ENCODE measurements at regions not wholly inside any gene's neighbourhood (a gene's known extent, or its start where the extent isn't known, plus 50 kb on each side); places are given as distances from the start of the nearest gene placed in this dataset.

- TF ChIP-seq, protein P1, sequence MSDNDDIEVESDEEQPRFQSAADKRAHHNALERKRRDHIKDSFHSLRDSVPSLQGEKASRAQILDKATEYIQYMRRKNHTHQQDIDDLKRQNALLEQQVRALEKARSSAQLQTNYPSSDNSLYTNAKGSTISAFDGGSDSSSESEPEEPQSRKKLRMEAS (CRISPR knock-in tag; IDR thresholded peaks at IDR 0.05): no peak
- no peak for TF ChIP-seq STAT6 (CRISPR knock-in tag; conservative IDR thresholded peaks at IDR 0.05; ENCODE audit: low read depth)
- TF ChIP-seq TCF7 (CRISPR knock-in tag; IDR thresholded peaks at IDR 0.05; ENCODE audit: low read depth): no peak
- no peak for TF ChIP-seq ZNF317 (CRISPR knock-in tag; IDR thresholded peaks at IDR 0.05; ENCODE audit: borderline replicate concordance, low read depth)
Measured at GRCh38 chr9:95710446-95710845, 165.0 kb upstream of the ERCC6L2 start (continued).

DNA sequence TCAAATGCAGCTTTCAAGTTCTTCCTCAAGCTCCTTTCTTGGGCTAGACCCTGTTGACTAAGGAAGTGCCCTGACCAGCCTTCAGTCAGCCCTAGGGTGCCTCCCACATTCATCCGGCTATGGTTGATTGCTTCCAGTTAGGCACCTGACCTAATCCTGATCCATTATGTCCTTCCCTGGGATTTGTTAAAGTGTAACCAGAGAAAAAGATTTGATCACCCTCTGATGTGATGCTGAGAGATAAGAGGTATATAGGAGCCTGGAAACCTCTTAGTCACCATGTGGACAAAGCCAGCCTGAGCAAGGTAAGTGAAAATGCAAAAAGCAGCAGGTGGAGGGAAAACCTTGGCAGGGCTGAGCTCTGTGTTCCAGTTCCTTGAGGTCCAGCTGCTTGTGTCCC, 178.8 kb upstream of the ERCC6L2 start:
- ATAC-seq: no peak
- H3K4me1 Mint-ChIP-seq: peaks cover 12% of the 10 kb centered on the region
- CTCF ChIA-PET: interaction anchor here (1.5 kb wide), 1 partner anchor 40 kb away, joined by 4 read pairs; no protein-coding TSS in a partner anchor

More for the DNA sequence above, 178.8 kb upstream of the ERCC6L2 start:
- Mint-ChIP-seq H3K27ac (no peak overlapping the region), H3K4me3 (no peak overlapping the region), H3K36me3 (peaks cover 11% of the 10 kb centered on the region; the same call in 1 of the 2 replicates), H3K9me3 (peaks cover 28% of the 10 kb centered on the region), H3K27me3 (ENCODE audit: low read depth) (peaks cover 6% of the 10 kb centered on the region; the same call in 1 of the 2 replicates)
- no peak for TF ChIP-seq ZNF423 (CRISPR knock-in tag; IDR thresholded peaks at IDR 0.05)
- no peak for TF ChIP-seq RORB (CRISPR knock-in tag; IDR thresholded peaks at IDR 0.05)
- TF ChIP-seq ZNF121 (CRISPR knock-in tag; IDR thresholded peaks at IDR 0.05): no peak
- no peak for TF ChIP-seq FOXP1 (CRISPR knock-in tag; IDR thresholded peaks at IDR 0.05; ENCODE audit: borderline replicate concordance)
- TF ChIP-seq, protein P2, sequence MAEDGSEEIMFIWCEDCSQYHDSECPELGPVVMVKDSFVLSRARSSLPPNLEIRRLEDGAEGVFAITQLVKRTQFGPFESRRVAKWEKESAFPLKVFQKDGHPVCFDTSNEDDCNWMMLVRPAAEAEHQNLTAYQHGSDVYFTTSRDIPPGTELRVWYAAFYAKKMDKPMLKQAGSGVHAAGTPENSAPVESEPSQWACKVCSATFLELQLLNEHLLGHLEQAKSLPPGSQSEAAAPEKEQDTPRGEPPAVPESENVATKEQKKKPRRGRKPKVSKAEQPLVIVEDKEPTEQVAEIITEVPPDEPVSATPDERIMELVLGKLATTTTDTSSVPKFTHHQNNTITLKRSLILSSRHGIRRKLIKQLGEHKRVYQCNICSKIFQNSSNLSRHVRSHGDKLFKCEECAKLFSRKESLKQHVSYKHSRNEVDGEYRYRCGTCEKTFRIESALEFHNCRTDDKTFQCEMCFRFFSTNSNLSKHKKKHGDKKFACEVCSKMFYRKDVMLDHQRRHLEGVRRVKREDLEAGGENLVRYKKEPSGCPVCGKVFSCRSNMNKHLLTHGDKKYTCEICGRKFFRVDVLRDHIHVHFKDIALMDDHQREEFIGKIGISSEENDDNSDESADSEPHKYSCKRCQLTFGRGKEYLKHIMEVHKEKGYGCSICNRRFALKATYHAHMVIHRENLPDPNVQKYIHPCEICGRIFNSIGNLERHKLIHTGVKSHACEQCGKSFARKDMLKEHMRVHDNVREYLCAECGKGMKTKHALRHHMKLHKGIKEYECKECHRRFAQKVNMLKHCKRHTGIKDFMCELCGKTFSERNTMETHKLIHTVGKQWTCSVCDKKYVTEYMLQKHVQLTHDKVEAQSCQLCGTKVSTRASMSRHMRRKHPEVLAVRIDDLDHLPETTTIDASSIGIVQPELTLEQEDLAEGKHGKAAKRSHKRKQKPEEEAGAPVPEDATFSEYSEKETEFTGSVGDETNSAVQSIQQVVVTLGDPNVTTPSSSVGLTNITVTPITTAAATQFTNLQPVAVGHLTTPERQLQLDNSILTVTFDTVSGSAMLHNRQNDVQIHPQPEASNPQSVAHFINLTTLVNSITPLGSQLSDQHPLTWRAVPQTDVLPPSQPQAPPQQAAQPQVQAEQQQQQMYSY (CRISPR knock-in tag; IDR thresholded peaks at IDR 0.05): no peak
- TF ChIP-seq EMX1 (CRISPR knock-in tag; IDR thresholded peaks at IDR 0.05): no peak
- no peak for TF ChIP-seq ARID4B (CRISPR knock-in tag; IDR thresholded peaks at IDR 0.05; ENCODE audit: borderline replicate concordance)
- TF ChIP-seq, protein P3, sequence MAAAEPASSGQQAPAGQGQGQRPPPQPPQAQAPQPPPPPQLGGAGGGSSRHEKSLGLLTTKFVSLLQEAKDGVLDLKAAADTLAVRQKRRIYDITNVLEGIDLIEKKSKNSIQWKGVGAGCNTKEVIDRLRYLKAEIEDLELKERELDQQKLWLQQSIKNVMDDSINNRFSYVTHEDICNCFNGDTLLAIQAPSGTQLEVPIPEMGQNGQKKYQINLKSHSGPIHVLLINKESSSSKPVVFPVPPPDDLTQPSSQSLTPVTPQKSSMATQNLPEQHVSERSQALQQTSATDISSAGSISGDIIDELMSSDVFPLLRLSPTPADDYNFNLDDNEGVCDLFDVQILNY (CRISPR knock-in tag; IDR thresholded peaks at IDR 0.05): no peak
- no peak for TF ChIP-seq FOXK1 (CRISPR knock-in tag; IDR thresholded peaks at IDR 0.05)
- TF ChIP-seq, protein P4, sequence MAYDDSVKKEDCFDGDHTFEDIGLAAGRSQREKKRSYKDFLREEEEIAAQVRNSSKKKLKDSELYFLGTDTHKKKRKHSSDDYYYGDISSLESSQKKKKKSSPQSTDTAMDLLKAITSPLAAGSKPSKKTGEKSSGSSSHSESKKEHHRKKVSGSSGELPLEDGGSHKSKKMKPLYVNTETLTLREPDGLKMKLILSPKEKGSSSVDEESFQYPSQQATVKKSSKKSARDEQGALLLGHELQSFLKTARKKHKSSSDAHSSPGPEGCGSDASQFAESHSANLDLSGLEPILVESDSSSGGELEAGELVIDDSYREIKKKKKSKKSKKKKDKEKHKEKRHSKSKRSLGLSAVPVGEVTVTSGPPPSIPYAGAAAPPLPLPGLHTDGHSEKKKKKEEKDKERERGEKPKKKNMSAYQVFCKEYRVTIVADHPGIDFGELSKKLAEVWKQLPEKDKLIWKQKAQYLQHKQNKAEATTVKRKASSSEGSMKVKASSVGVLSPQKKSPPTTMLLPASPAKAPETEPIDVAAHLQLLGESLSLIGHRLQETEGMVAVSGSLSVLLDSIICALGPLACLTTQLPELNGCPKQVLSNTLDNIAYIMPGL (CRISPR knock-in tag; IDR thresholded peaks at IDR 0.05): no peak
- TF ChIP-seq SMAD3 (CRISPR knock-in tag; IDR thresholded peaks at IDR 0.05; ENCODE audit: borderline replicate concordance): no peak
- TF ChIP-seq NR2C2 (CRISPR knock-in tag; IDR thresholded peaks at IDR 0.05): no peak
- TF ChIP-seq SP1 (CRISPR knock-in tag; conservative IDR thresholded peaks at IDR 0.05): no peak
- DNase-seq (ENCODE audit: low spot score): no peak
- POLR2A ChIA-PET: no interaction called here

Measured in WTC11 (cell line).